SK-N-MC (cell line): ENCODE measurements at regions not wholly inside any gene's neighbourhood (a gene's known extent, or its start where the extent isn't known, plus 50 kb on each side); places are given as distances from the start of the nearest gene placed in this dataset.

ENCODE experiments used
- EZH2 ChIP-seq: fragments of 200-600 bp; sonication (generic); IDR thresholded peaks from one replicate; pipeline ENCODE4 v1.6.1; 2017; ENCODE audit warnings: antibody characterized with exemption
- FOXP2 ChIP-seq: optimal IDR thresholded peaks from 2 replicates; pipeline ENCODE3; 2011; ENCODE audit warnings: mild to moderate bottlenecking, moderate library complexity; ENCODE audit not compliant: insufficient read depth; ENCODE audit errors: extremely low read length, control extremely low read depth
- POLR2AphosphoS5 ChIP-seq: IDR thresholded peaks from 2 replicates; pipeline ENCODE4 v1.6.1; 2012; ENCODE audit warnings: mild to moderate bottlenecking, low read depth, low read length, borderline replicate concordance

DNA sequence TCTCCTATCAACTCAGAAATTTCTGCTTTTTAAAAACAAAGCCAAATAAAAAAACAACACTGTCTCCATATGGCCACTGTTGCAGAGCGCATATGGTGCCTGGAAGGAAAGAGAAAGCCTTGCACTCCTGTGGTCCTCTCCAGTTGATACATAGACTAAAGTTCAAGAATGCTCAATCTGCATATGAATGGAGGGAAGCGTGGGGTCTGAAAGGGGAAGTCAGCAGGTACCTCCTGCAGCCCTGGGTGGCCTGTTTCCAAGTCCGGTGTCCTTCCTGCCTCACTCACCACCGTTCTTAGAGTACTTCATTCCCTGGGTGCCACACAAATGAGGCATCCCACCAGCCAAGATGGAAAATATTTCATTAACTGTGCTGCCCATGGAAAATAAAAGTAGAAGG is 138.3 kb upstream of the PALS2 start:
- no peak for TF ChIP-seq POLR2AphosphoS5
- no peak for TF ChIP-seq EZH2
- no peak for TF ChIP-seq FOXP2
